Caco-2 (cell line): ENCODE measurements at regions not wholly inside any gene's neighbourhood (a gene's known extent, or its start where the extent isn't known, plus 50 kb on each side); places are given as distances from the start of the nearest gene placed in this dataset.

Experiments
- BruUV-seq: library from RNA; stranded (reverse); fragments of 400-500 nt; replicated peaks from 2 replicates; lab custom pipeline; 2021; lab: Mats Ljungman, UMichigan
- CTCF ChIA-PET: fragments of 300-600 bp; sonication (Branson Sonifier 250); formaldehyde crosslinking; loops from one replicate; lab custom pipeline; 2022; ENCODE audit warnings: antibody characterized with exemption; lab: Charles Lee
- POLR2A ChIA-PET: fragments of 300-600 bp; sonication (Branson Sonifier 250); formaldehyde crosslinking; loops from one replicate; lab custom pipeline; 2022; ENCODE audit warnings: antibody characterized with exemption; lab: Charles Lee
- DNase-seq, 2 experiments: peaks; one replicate each; pipeline versions ENCODE4 v3.0.0 to v3.0.0-alpha.2; 2020 to 2022
- H3K27me3 ChIP-seq: replicated peaks from 2 replicates; pipeline ENCODE4 v1.6.0; 2011; ENCODE audit warnings: low read length; ENCODE audit not compliant: control insufficient read depth, insufficient read depth
- H3K36me3 ChIP-seq: 2 replicates; pipeline ENCODE4 v1.5.1; 2011; ENCODE audit warnings: low read length; ENCODE audit not compliant: control insufficient read depth, insufficient read depth
- H3K4me1 ChIP-seq: fragments of 250-450 bp; sonication (Bioruptor Pico); 2 replicates; pipeline ENCODE4 v1.5.1; 2020; ENCODE audit warnings: mild to moderate bottlenecking
- H3K4me3 ChIP-seq: 2 replicates; pipeline ENCODE4 v1.5.1; 2011; ENCODE audit warnings: low read depth, mild to moderate bottlenecking, control low read depth, low read length
- H3K9me3 ChIP-seq: fragments of 250-450 bp; sonication (Bioruptor Pico); 2 replicates; pipeline ENCODE4 v1.5.1; 2020; ENCODE audit warnings: mild to moderate bottlenecking, moderate library complexity
- H3K27ac Mint-ChIP-seq: one replicate; pipeline ENCODE4 v1.8.0; 2022; ENCODE audit warnings: mixed read lengths; ENCODE audit not compliant: unreplicated experiment
- H3K27me3 Mint-ChIP-seq: one replicate; pipeline ENCODE4 v1.8.0; 2022; ENCODE audit warnings: mixed read lengths; ENCODE audit not compliant: insufficient read depth, unreplicated experiment
- H3K36me3 Mint-ChIP-seq: one replicate; pipeline ENCODE4 v1.8.0; 2022; ENCODE audit warnings: mild to moderate bottlenecking, mixed read lengths; ENCODE audit not compliant: insufficient read depth, unreplicated experiment
- H3K4me1 Mint-ChIP-seq: one replicate; pipeline ENCODE4 v1.8.0; 2022; ENCODE audit warnings: low read depth, mixed read lengths; ENCODE audit not compliant: unreplicated experiment
- H3K4me3 Mint-ChIP-seq: one replicate; pipeline ENCODE4 v1.8.0; 2022; ENCODE audit warnings: mild to moderate bottlenecking, moderate library complexity, mixed read lengths; ENCODE audit not compliant: unreplicated experiment
- H3K9me3 Mint-ChIP-seq: one replicate; pipeline ENCODE4 v1.8.0; 2022; ENCODE audit warnings: mixed read lengths; ENCODE audit not compliant: unreplicated experiment
- CTCF ChIP-seq, 2 experiments: fragments of 200-600 bp in 1 of 2; IDR thresholded peaks; 1 replicate in 1 of 2; 2 replicates in 1 of 2; pipeline versions ENCODE4 v1.5.1 to v1.8.0; 2011 to 2022; ENCODE audit warnings: antibody characterized with exemption in 1 of 2, control low read depth in 1 of 2, inconsistent platforms in 1 of 2, low read depth in 1 of 2, low read length in 1 of 2, mild to moderate bottlenecking in 1 of 2, moderate library complexity in 1 of 2; ENCODE audit not compliant: insufficient read depth in 1 of 2, severe bottlenecking in 1 of 2, unreplicated experiment in 1 of 2
- intact Hi-C: fragments of 100-400 bp; cut with micrococcal nuclease; formaldehyde crosslinking; loops from one replicate; pipeline ENCODE4 v1.10.0; 2022; ENCODE audit not compliant: unreplicated experiment

GRCh38 chr1:4500441-4500840, 154.0 kb upstream of the AJAP1 start:
- Mint-ChIP-seq H3K9me3 (no peaks in the 10 kb centered on the region), H3K36me3 (no peaks in the 10 kb centered on the region), H3K4me3 (no peak overlapping the region), H3K27ac (no peak overlapping the region), H3K4me1 (no peaks in the 10 kb centered on the region), H3K27me3 (peaks cover 2% of the 10 kb centered on the region)
- Histone ChIP-seq H3K36me3 (no peaks in the 10 kb centered on the region), H3K4me1 (no peaks in the 10 kb centered on the region), H3K9me3 (no peaks in the 10 kb centered on the region), H3K27me3 (no peaks in the 10 kb centered on the region), H3K4me3 (no peak overlapping the region)
- ChIA-PET CTCF (no interaction called here), POLR2A (no interaction called here)
- no peak for TF ChIP-seq CTCF (IDR thresholded peaks at IDR 0.05; ENCODE audit: insufficient read depth in 1 of 2, low read depth in 1 of 2, low read length in 1 of 2, severe bottlenecking in 1 of 2, unreplicated experiment in 1 of 2)
- no peak for DNase-seq
- intact Hi-C loops = no loop called here
- no TSS peak for BruUV-seq

- no peak for TF ChIP-seq CTCF (IDR thresholded peaks at IDR 0.05; ENCODE audit: insufficient read depth in 1 of 2, low read depth in 1 of 2, low read length in 1 of 2, severe bottlenecking in 1 of 2, unreplicated experiment in 1 of 2)
- no peak for DNase-seq
- no peaks in the 10 kb centered on the region for H3K4me1 Mint-ChIP-seq
- intact Hi-C loops = no loop called here
- CTCF ChIA-PET = no interaction called here
- Histone ChIP-seq H3K36me3 (no peaks in the 10 kb centered on the region), H3K27me3 (no peaks in the 10 kb centered on the region), H3K9me3 (no peaks in the 10 kb centered on the region), H3K4me3 (no peak overlapping the region), H3K4me1 (no peaks in the 10 kb centered on the region)
- H3K4me3 Mint-ChIP-seq = no peak overlapping the region
- no peaks in the 10 kb centered on the region for H3K36me3 Mint-ChIP-seq
- H3K27ac Mint-ChIP-seq = no peak overlapping the region
- POLR2A ChIA-PET = no interaction called here
- no peaks in the 10 kb centered on the region for H3K9me3 Mint-ChIP-seq
- no TSS peak for BruUV-seq
- H3K27me3 Mint-ChIP-seq = peaks cover 5% of the 10 kb centered on the region
Observed at GRCh38 chr1:4506591-4506990, 147.8 kb upstream of the AJAP1 start.

GRCh38 chr1:4509206-4509605, 145.2 kb upstream of the AJAP1 start:
- Histone ChIP-seq H3K36me3 (no peaks in the 10 kb centered on the region), H3K9me3 (no peaks in the 10 kb centered on the region), H3K4me3 (no peak overlapping the region), H3K27me3 (no peaks in the 10 kb centered on the region), H3K4me1 (no peaks in the 10 kb centered on the region)
- H3K27me3 Mint-ChIP-seq = peaks cover 6% of the 10 kb centered on the region
- no peak overlapping the region for H3K4me3 Mint-ChIP-seq
- no peaks in the 10 kb centered on the region for H3K4me1 Mint-ChIP-seq
- H3K36me3 Mint-ChIP-seq = no peaks in the 10 kb centered on the region
- ChIA-PET CTCF (no interaction called here), POLR2A (no interaction called here)
- H3K27ac Mint-ChIP-seq = no peak overlapping the region
- TF ChIP-seq CTCF (IDR thresholded peaks at IDR 0.05; ENCODE audit: insufficient read depth in 1 of 2, low read depth in 1 of 2, low read length in 1 of 2, severe bottlenecking in 1 of 2, unreplicated experiment in 1 of 2) = no peak
- no peak for DNase-seq
- intact Hi-C loops = no loop called here
- BruUV-seq = no TSS peak
- H3K9me3 Mint-ChIP-seq = no peaks in the 10 kb centered on the region
